ENCODE measurements at regions not wholly inside any gene's neighbourhood (a gene's known extent, or its start where the extent isn't known, plus 50 kb on each side); places are given as distances from the start of the nearest gene placed in this dataset.

GRCh38 chr6:133613211-133613610 is 275.7 kb upstream of the TCF21 start:
- Histone ChIP-seq H2AFZ (ENCODE audit: low read length) (no peak overlapping the region), H2BK120ac (replicated peaks; ENCODE audit: low read depth, low read length) (no peak overlapping the region), H2BK15ac (ENCODE audit: low read length) (no peak overlapping the region), H4K8ac (ENCODE audit: extremely low read depth, insufficient read depth, low read length) (no peak overlapping the region), H3K79me2 (ENCODE audit: control insufficient read depth in 1 of 2, insufficient read depth in 2 of 2, low read length in 2 of 2) (no peaks in the 10 kb centered on the region), H3K23ac (ENCODE audit: insufficient read length) (no peak overlapping the region), H2BK12ac (ENCODE audit: low read depth, low read length) (no peak overlapping the region), H3K36me3 (ENCODE audit: control insufficient read depth in 2 of 4, insufficient read depth in 4 of 4, low read length in 3 of 4) (no peaks in the 10 kb centered on the region), H4K5ac (ENCODE audit: insufficient read length, low read depth, low read length) (no peak overlapping the region), H2AK5ac (ENCODE audit: low read depth, low read length) (no peak overlapping the region), H3K4me1 (replicated peaks in 1 of 4; ENCODE audit: control insufficient read depth in 3 of 4, insufficient read depth in 4 of 4, low read length in 3 of 4) (no peaks in the 10 kb centered on the region), H2BK5ac (ENCODE audit: low read depth, low read length) (no peak overlapping the region), H3K79me1 (ENCODE audit: low read depth, low read length) (no peaks in the 10 kb centered on the region), H3K14ac (ENCODE audit: insufficient read length) (no peak overlapping the region), H3K4me2 (ENCODE audit: insufficient read depth in 1 of 2, low read depth in 2 of 2, low read length in 2 of 2) (no peak overlapping the region), H3K4ac (replicated peaks; ENCODE audit: insufficient read length, low read depth, low read length) (no peak overlapping the region), H3K4me3 (ENCODE audit: extremely low read depth in 1 of 4, insufficient read depth in 2 of 4, low read depth in 3 of 4, low read length in 4 of 4) (no peak overlapping the region), H3K56ac (replicated peaks; ENCODE audit: insufficient read length, low read depth, low read length) (no peak overlapping the region), H3K27me3 (replicated peaks in 1 of 4; ENCODE audit: control insufficient read depth in 3 of 4, extremely low read depth in 1 of 4, insufficient read depth in 3 of 4, low read length in 3 of 4) (no peaks in the 10 kb centered on the region), H3K23me2 (ENCODE audit: low read depth, low read length) (no peaks in the 10 kb centered on the region), H3K18ac (ENCODE audit: extremely low read depth, low read length) (no peak overlapping the region), H4K20me1 (replicated peaks in 1 of 2; ENCODE audit: control insufficient read depth in 1 of 2, insufficient read depth in 2 of 2, low read length in 2 of 2) (no peaks in the 10 kb centered on the region), H3K9ac (replicated peaks in 1 of 4; ENCODE audit: extremely low read depth in 1 of 4, low read depth in 3 of 4, low read length in 3 of 4) (no peak overlapping the region), H3K27ac (ENCODE audit: low read depth, low read length) (no peak overlapping the region), H4K91ac (replicated peaks; ENCODE audit: insufficient read length, low read length) (no peak overlapping the region), H2BK20ac (ENCODE audit: low read length) (no peak overlapping the region), H3K9me3 (ENCODE audit: insufficient read depth in 2 of 2, low read depth in 1 of 2, low read length in 1 of 2) (no peaks in the 10 kb centered on the region)
- ChIA-PET POLR2A (ENCODE audit: partially characterized antibody) (no interaction called here), CTCF (ENCODE audit: partially characterized antibody) (interaction anchor here (1.1 kb wide), 1 partner anchor 19 kb away, joined by 3 read pairs; no protein-coding TSS in a partner anchor)
- DNase-seq (ENCODE audit: low read depth in 1 of 2, low spot score in 2 of 2) (no peak), FAIRE-seq (no peak)
- TF ChIP-seq SIX5 (IDR thresholded peaks at IDR 0.05; ENCODE audit: low read depth, low read length) (no peak), GABPA (IDR thresholded peaks at IDR 0.05; ENCODE audit: borderline replicate concordance, insufficient read depth, low read length) (no peak), KDM4A (IDR thresholded peaks at IDR 0.05; ENCODE audit: low read depth, low read length, severe bottlenecking) (no peak), CBX5 (IDR thresholded peaks at IDR 0.05; ENCODE audit: low read depth, low read length) (no peak), MAX (IDR thresholded peaks at IDR 0.05) (no peak), ZNF274 (IDR thresholded peaks at IDR 0.05; ENCODE audit: borderline replicate concordance, extremely low read depth, low read length) (no peak), CBX8 (IDR thresholded peaks at IDR 0.05; ENCODE audit: borderline replicate concordance, low read depth, low read length) (no peak), KDM1A (IDR thresholded peaks at IDR 0.05; ENCODE audit: borderline replicate concordance, low read length) (no peak), HDAC2 (IDR thresholded peaks at IDR 0.05; ENCODE audit: borderline replicate concordance in 1 of 2, low read depth in 2 of 2, low read length in 2 of 2) (no peak), CEBPB (IDR thresholded peaks at IDR 0.05; ENCODE audit: low read depth, low read length) (no peak), SP1 (IDR thresholded peaks at IDR 0.05; ENCODE audit: low read depth, low read length) (no peak), TEAD4 (IDR thresholded peaks at IDR 0.05; ENCODE audit: low read depth, low read length) (no peak), BACH1 (IDR thresholded peaks at IDR 0.05; ENCODE audit: low read length) (no peak)
- WGBS, 2 experiments (ENCODE audit: extremely low coverage in 1 of 2, insufficient coverage in 1 of 2, insufficient read length in 1 of 2, insufficient replicate concordance in 2 of 2, low coverage in 1 of 2, low lambda C conversion rate in 2 of 2, missing lambda C conversion rate in 1 of 2), result 89% methylated on average over 3 of the region's 3 CpGs; no CpG with 5 or more reads in 1 of the 2 experiments

All from H1 (cell line).